ENCODE measurements at regions not wholly inside any gene's neighbourhood (a gene's known extent, or its start where the extent isn't known, plus 50 kb on each side); places are given as distances from the start of the nearest gene placed in this dataset.

GRCh38 chr11:36807871-36808270 lies 209.8 kb upstream of the RAG2 start:
- no peak for DNase-seq

DNA sequence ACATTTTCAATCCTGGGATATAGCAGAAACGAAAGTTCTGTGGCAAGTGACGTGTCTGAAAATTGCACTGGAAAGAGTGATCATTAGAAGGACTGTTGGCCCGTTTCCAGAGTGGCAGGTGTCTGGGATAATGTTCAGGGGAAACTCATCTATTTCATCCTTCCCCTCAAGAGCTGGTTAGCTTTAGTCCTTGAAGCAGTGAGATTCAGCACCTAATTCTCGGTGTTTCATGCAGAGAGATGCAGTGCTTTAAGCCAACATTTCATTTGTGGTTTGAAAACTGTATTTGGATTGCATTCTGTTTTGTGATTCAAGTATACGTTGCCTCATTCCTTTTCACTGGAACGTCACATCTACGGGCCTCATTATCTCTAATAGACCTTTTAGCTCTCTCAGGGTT lies 205.0 kb upstream of the RAG2 start:
- no peak for DNase-seq

DNA sequence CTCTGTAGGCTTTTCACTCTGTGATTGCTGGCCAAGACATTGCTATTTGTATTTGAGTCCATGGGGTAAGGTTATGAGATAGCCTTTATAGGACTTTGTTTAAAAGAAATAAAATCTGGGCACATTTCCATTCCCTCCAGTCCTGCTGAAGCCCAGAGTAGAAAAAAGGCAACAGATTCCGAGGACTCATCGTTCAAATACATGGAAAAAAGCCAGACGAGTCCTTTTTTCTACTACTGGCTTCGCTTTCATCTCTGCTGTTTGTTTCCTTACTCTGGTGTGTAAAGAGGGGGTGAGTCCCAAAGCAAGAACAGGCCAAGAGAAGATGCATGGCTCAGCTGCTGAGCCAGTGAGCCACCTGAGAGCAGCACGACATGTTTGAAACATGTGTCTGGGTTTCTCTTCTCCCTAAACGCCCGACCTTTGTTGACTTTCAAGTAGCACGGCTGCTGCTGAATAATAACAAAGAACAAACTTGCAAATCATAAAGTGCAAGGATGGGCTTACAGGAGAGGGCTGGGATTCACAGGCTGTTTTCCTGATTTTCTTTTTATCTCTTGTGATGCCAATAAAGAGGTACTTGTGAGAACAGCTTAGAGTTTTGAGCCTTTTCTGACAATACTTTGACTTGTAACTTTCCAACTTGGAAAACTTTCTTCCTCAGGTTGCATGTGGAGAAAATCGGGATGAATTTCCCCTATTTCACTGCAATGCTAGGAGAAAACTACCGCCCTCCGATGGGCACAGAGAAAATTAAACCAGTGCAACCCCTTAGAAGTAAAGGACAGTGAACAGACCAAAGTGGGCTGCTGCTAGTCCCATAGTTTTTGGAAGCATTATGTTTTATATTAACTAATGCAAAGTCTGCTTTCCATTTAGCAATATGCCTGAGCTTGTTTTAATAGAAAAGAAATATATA lies 195.2 kb upstream of the RAG2 start:
- no peak for DNase-seq

- DNase-seq = no peak
Observed at GRCh38 chr11:36791957-36792356, 193.9 kb upstream of the RAG2 start.

DNA sequence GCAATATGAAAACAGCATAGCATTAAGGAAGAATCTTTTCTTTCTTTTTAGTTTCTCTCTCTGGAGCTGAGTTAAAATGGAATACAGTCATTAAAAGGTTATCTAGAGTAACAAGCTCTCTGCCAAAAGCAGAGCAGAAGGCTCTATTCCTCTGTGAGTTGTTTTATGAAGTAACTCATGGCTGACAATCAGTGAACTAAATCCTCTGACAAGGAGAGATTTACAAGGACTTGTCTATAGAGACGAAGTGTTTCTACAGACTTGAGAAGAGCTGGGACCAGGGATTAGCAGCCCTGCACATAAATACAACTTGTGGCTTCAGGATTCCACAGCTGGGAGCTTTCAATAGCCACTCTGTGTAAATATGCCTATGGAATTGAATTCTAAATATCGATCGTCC lies 192.5 kb upstream of the RAG2 start:
- DNase-seq = no peak

DNA sequence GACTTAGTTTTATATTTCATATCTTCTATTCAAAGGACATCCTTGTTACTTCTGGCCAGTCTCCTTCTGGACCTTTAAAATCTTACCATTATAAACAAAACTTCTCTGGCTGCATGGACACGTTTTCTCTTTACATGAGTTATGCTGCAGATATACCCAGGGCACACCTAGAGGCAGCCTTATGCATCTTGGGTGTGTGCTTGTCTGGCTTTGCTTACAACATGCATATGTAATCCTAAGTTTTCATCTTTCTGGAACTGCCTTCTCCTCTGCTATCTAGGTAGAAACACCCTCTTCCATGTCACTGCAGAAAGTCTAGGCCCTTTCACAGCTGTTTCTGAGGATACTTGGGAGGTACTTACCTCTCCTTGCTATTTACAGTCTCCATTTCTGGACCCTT lies 185.8 kb upstream of the RAG2 start:
- no peak for DNase-seq

GRCh38 chr11:36779791-36780190 lies 181.8 kb upstream of the RAG2 start:
- DNase-seq = no peak

- no peak for DNase-seq
Observed at GRCh38 chr11:36777311-36777710, 179.3 kb upstream of the RAG2 start.

DNA sequence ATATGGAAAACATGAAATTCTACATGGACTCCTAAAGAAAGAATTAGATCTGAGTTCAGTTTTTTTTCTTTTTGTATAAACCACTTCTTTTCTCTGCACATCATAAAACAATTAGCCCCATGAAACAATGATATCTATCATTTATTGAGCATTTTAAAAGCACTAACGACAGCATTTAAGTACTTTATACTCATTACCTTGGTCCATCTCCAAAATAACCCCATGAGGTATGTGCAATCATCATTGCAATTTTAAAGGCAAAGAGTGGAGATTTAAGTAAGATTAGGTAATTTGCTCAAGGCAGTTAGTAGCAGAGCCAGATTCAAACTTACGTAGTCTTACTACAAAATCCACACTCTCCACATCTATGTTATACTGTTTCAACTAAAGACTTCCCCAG lies 177.7 kb upstream of the RAG2 start:
- DNase-seq = no peak

DNA sequence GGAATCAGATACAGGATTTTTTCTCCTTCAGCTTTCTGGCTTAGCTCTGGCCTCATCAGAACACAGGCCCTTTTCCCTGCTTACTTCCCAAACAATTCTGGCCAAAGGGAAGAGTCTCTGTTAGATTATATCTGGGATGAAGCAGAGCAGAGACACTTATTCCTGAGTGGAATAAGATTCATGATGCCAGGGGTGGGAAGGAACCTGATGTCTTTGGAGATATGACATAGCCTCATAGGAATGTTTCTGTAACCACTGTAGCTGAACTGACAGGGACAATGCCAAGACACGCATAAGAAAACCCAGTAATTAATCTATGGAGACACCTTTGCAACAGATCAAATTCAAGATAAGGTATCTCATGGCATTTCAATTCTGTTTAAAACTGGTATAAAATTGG lies 177.1 kb upstream of the RAG2 start:
- no peak for DNase-seq

DNA sequence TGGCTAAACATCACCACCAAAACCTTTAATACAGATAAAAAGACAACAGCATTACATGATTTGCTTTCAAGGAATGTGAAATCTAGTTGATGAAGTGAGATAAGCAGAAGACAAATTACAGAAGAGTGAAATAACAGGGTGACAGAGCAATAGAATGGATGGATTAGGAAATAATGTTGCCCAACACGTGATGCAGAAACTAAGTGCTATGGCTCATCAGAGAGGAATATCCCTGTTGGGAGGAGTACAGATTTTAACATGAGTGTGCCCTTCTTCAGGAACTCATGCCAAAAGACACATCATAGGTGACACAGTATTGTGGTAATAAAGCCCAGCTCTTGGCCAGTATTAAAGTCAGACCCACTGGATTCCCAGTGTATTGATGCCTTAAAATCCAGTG lies 176.6 kb upstream of the RAG2 start:
- no peak for DNase-seq

DNA sequence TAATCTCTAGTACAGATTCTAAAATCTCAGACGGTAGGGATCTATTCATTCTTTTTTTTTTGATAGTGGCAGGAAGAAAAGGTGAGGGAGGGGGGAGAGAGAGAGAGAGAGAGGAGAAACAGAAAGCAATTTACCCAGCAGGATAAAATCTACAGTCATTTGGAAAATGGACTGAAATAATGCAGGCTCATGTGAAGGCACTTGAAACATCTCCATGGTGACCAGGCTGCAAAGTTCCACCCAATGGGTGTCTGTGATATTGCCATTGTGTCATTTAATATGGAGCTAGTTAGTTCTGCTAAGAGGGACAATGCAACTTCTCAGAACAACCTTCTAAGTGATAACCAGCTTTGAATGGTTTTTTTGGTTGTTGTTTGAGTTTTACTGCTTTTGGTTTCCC lies 165.2 kb upstream of the RAG2 start:
- no peak for DNase-seq

GRCh38 chr11:36757075-36757474 lies 159.0 kb upstream of the RAG2 start:
- DNase-seq = no peak

GRCh38 chr11:36753960-36754359 lies 155.9 kb upstream of the RAG2 start:
- DNase-seq = no peak

- no peak for DNase-seq
Observed at GRCh38 chr11:36751996-36752395, 154.0 kb upstream of the RAG2 start.

GRCh38 chr11:36751335-36751781 lies 153.3 kb upstream of the RAG2 start:
- DNase-seq = no peak

- DNase-seq = no peak
Observed at GRCh38 chr11:36750349-36750748, 152.3 kb upstream of the RAG2 start.

GRCh38 chr11:36748836-36749235 lies 150.8 kb upstream of the RAG2 start:
- DNase-seq = no peak

GRCh38 chr11:36746886-36747710 lies 149.1 kb upstream of the RAG2 start:
- peak; percentile 76 for DNase-seq

DNA sequence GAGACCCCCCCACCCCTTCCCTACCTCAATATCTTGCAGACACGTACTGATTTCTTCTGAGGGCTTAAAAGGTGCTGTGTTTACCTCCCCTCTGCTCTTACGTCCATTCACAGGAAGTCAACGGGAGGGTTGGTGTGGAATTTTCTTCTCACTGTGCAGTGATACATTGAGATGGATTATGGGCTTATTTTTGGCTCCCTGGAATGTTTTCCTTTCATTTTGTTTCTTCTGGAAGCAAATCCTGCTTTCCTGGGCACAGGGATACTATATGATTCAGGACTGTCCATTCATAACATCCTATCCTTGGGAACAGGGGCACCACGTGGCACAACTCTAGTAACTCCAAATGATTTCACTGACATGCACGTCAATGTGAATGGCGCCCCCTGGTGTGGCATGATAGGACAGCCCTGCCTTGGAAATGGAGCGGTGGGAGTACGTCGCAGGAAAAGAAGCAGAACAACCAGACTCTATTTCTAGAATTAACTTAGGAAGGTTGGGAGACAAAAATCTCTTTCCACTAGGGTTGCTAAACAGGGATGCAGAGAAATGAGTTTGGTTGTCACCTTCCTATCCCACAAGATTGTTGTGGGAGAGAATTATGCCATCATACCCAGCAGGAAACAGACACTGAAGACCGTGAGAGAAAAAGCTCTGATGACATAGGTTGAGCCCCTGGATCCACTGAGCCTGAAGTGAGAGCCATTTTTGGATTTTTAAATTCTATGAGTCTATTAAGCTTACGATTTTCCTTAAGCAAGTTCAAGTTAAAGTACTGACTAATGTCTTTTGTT lies 146.5 kb upstream of the RAG2 start:
- peak; percentile 9 for DNase-seq

DNA sequence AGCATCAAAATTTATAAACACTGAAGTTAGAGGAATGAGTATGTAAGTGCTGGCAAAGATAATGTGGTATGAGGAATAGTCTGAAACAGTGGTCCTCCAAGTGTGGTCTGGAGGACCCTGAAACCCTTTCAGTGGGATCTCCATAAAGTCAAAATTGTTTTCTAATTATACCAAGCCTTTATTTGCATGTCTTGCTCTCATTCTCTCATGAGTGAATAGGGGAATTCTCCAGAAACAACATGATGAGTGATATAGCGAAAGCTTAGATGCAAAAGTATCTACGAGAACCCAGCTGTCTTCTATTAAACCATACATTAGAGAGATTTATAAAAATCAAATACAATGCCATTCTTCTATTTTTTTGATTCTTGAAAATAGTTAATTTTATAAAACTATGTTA lies 145.0 kb upstream of the RAG2 start:
- DNase-seq = no peak

DNA sequence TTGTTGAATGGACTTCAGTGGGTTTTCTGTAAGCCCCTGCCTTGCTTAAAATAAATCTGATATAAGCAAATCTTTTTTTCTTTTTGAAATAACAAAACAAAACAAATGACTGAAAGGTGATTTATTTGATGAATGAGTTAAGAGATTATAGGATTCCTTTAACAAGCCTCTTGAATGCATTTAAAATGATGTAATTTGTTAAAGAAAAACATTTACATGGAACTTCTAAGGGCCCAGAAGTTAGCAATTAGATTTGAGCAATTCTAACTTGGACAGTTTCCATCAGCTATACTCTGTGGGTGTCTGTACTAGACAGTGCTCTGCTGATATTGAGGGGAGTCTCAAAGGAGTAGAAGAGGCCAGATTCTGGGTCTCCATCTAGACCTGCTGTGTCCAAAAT lies 143.5 kb upstream of the RAG2 start:
- DNase-seq = no peak

GRCh38 chr11:36738292-36738861 lies 140.3 kb upstream of the RAG2 start:
- DNase-seq = no peak
